Karpas-422 (cell line): ENCODE measurements at regions not wholly inside any gene's neighbourhood (a gene's known extent, or its start where the extent isn't known, plus 50 kb on each side); places are given as distances from the start of the nearest gene placed in this dataset.

Experiments used
- DNase-seq: peaks from one replicate; pipeline ENCODE4 v3.0.0-alpha.2; 2015
- H2AFZ ChIP-seq: fragments of 200-600 bp; sonication (generic); 2 replicates; pipeline ENCODE4 v1.6.1; 2014; ENCODE audit warnings: antibody characterized with exemption, low read length, mixed read lengths
- H3K27ac ChIP-seq: fragments of 200-600 bp; sonication (generic); 2 replicates; pipeline ENCODE4 v1.5.1; 2014; ENCODE audit warnings: mild to moderate bottlenecking, low read length, moderate library complexity
- H3K27me3 ChIP-seq: fragments of 200-600 bp; sonication (generic); 2 replicates; pipeline ENCODE4 v1.6.1; 2014; ENCODE audit warnings: low read length, mixed read lengths
- H3K36me3 ChIP-seq: fragments of 200-600 bp; sonication (generic); 2 replicates; pipeline ENCODE4 v1.6.1; 2014; ENCODE audit warnings: low read length, mixed read lengths; ENCODE audit not compliant: insufficient read depth
- H3K4me1 ChIP-seq: fragments of 200-600 bp; sonication (generic); 2 replicates; pipeline ENCODE4 v1.6.1; 2014; ENCODE audit warnings: mild to moderate bottlenecking, low read length, mixed read lengths
- H3K4me2 ChIP-seq: fragments of 200-600 bp; sonication (generic); 2 replicates; pipeline ENCODE4 v1.6.1; 2014; ENCODE audit warnings: low read length, low read depth, mild to moderate bottlenecking; ENCODE audit not compliant: poor library complexity, severe bottlenecking
- H3K4me3 ChIP-seq: fragments of 200-600 bp; sonication (generic); 2 replicates; pipeline ENCODE4 v1.5.1; 2014; ENCODE audit warnings: mild to moderate bottlenecking, antibody characterized with exemption, low read length, mixed read lengths
- H3K79me2 ChIP-seq: fragments of 200-600 bp; sonication (generic); 2 replicates; pipeline ENCODE4 v1.6.1; 2014; ENCODE audit warnings: mild to moderate bottlenecking, low read length, mixed read lengths
- H3K9ac ChIP-seq: fragments of 200-600 bp; sonication (generic); 2 replicates; pipeline ENCODE4 v1.6.0; 2014; ENCODE audit warnings: low read length
- H3K9me2 ChIP-seq: fragments of 200-600 bp; sonication (generic), shearing (Covaris generic); replicated peaks from 2 replicates; pipeline ENCODE4 v1.6.0; 2014; ENCODE audit warnings: mild to moderate bottlenecking, low read length, moderate library complexity; ENCODE audit not compliant: insufficient read depth
- H3K9me3 ChIP-seq: fragments of 300-700, 200-600 bp; sonication (generic); 2 replicates; pipeline ENCODE4 v1.6.1; 2014; ENCODE audit warnings: low read length, mixed read lengths
- H4K20me1 ChIP-seq: fragments of 200-600 bp; sonication (generic); 2 replicates; pipeline ENCODE4 v1.6.1; 2014; ENCODE audit warnings: mild to moderate bottlenecking, antibody characterized with exemption, low read length, low read depth; ENCODE audit not compliant: insufficient read depth

GRCh38 chr12:19837543-19837942, 398.3 kb downstream of the AEBP2 start:
- Histone ChIP-seq H3K4me1 (no peaks in the 10 kb centered on the region), H3K9me3 (no peaks in the 10 kb centered on the region)

DNA sequence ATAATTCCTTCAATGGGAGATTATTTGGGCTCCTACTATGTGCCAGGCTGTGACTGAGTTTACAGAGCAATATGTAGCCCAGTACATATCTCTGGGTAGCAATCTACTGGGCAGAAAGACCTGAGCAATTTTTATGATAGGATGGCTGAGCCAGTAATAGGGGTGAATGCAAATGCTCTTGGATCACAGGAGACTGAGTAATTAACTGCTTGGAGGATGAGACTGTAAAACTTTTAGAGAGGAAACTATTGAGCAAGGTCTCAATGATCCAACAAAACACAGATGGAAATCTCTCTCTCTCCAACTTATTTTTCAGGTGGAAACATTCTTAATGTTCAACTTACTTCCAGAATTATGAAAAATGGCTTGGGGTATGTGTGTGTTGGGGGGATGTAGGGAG, 402.2 kb downstream of the AEBP2 start:
- Histone ChIP-seq H3K27ac (no peak overlapping the region), H3K36me3 (no peaks in the 10 kb centered on the region), H3K4me3 (no peak overlapping the region), H3K9me3 (no peaks in the 10 kb centered on the region), H3K27me3 (no peaks in the 10 kb centered on the region), H3K79me2 (no peaks in the 10 kb centered on the region), H3K4me2 (no peak overlapping the region), H4K20me1 (no peaks in the 10 kb centered on the region), H3K9ac (no peak overlapping the region), H3K4me1 (no peaks in the 10 kb centered on the region), H3K9me2 (no peaks in the 10 kb centered on the region), H2AFZ (no peak overlapping the region)
- DNase-seq, result no peak

More at GRCh38 chr12:19837543-19837942, 398.3 kb downstream of the AEBP2 start:
- H4K20me1 ChIP-seq, result no peaks in the 10 kb centered on the region
- no peak overlapping the region for H3K4me2 ChIP-seq
- no peak overlapping the region for H2AFZ ChIP-seq
- H3K27ac ChIP-seq, result no peak overlapping the region
- no peaks in the 10 kb centered on the region for H3K9me2 ChIP-seq
- H3K9ac ChIP-seq, result no peak overlapping the region
- no peaks in the 10 kb centered on the region for H3K36me3 ChIP-seq
- no peaks in the 10 kb centered on the region for H3K79me2 ChIP-seq
- no peak overlapping the region for H3K4me3 ChIP-seq
- no peak for DNase-seq
- no peaks in the 10 kb centered on the region for H3K27me3 ChIP-seq

DNA sequence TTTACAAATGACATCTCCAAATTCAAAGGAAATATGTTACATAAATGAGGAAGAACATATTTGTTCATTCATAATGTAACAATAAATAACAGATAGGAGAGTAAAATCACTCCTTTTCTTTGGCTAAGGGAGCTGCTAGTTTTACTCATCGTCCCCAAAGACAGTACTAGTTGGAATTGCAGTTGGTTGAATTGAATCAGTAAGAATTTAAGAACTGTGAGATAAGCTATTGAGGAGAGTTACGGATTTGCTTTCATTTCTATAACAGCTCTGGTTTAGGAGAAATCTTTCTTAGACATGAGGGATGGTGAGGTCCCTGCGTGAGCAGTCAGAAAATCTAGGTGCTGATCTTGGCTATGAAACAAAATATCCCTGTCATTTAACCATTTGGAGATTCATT, 402.8 kb downstream of the AEBP2 start:
- Histone ChIP-seq H3K4me1 (no peaks in the 10 kb centered on the region), H2AFZ (no peak overlapping the region), H3K27ac (no peak overlapping the region), H3K27me3 (no peaks in the 10 kb centered on the region), H3K4me3 (no peak overlapping the region), H3K36me3 (no peaks in the 10 kb centered on the region), H4K20me1 (no peaks in the 10 kb centered on the region), H3K79me2 (no peaks in the 10 kb centered on the region), H3K9me2 (no peaks in the 10 kb centered on the region), H3K4me2 (no peak overlapping the region), H3K9me3 (no peaks in the 10 kb centered on the region), H3K9ac (no peak overlapping the region)
- DNase-seq, result no peak

- no peaks in the 10 kb centered on the region for H3K79me2 ChIP-seq
- no peak overlapping the region for H3K27ac ChIP-seq
- H3K4me3 ChIP-seq, result no peak overlapping the region
Measured at GRCh38 chr12:19844224-19844623, 404.9 kb downstream of the AEBP2 start.

DNA sequence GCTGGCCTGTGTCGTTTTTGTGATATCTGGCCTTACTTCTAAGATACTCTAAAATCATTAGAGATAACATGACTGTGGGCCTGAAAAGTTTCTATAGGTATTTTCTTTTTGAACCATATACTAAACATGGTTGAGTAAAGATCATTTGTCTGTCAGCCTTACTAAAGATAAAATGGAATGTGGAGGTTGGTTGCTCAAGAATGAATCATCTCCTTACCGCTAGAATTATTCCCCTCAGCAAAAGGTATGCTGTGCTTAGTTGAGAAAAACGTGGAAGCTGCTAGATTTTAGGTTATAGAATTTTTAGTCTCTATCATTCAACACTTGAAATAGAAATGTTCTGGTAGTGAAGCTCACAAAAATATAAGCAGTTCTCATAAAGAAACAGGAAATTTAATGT, 407.3 kb downstream of the AEBP2 start:
- Histone ChIP-seq H4K20me1 (no peaks in the 10 kb centered on the region), H3K9me2 (no peaks in the 10 kb centered on the region), H3K4me3 (no peak overlapping the region), H3K9ac (no peak overlapping the region), H3K4me2 (no peak overlapping the region), H3K9me3 (no peaks in the 10 kb centered on the region), H2AFZ (no peak overlapping the region), H3K4me1 (no peaks in the 10 kb centered on the region), H3K27me3 (no peaks in the 10 kb centered on the region), H3K79me2 (no peaks in the 10 kb centered on the region), H3K27ac (no peak overlapping the region), H3K36me3 (no peaks in the 10 kb centered on the region)
- DNase-seq, result no peak

More at GRCh38 chr12:19844224-19844623, 404.9 kb downstream of the AEBP2 start:
- H2AFZ ChIP-seq, result no peak overlapping the region
- no peak overlapping the region for H3K9ac ChIP-seq
- H3K4me2 ChIP-seq, result no peak overlapping the region
- H3K27me3 ChIP-seq, result no peaks in the 10 kb centered on the region
- H3K36me3 ChIP-seq, result no peaks in the 10 kb centered on the region
- no peaks in the 10 kb centered on the region for H3K9me2 ChIP-seq
- no peaks in the 10 kb centered on the region for H3K9me3 ChIP-seq
- no peak for DNase-seq
- H3K4me1 ChIP-seq, result no peaks in the 10 kb centered on the region
- H4K20me1 ChIP-seq, result no peaks in the 10 kb centered on the region

- Histone ChIP-seq H3K27me3 (no peaks in the 10 kb centered on the region), H3K4me2 (no peak overlapping the region), H3K4me3 (no peak overlapping the region), H3K4me1 (no peaks in the 10 kb centered on the region), H3K79me2 (no peaks in the 10 kb centered on the region), H3K36me3 (no peaks in the 10 kb centered on the region), H4K20me1 (no peaks in the 10 kb centered on the region), H3K9ac (no peak overlapping the region), H3K9me3 (no peaks in the 10 kb centered on the region), H3K9me2 (no peaks in the 10 kb centered on the region), H2AFZ (no peak overlapping the region), H3K27ac (no peak overlapping the region)
- no peak for DNase-seq
Measured at GRCh38 chr12:19847294-19848059, 408.2 kb downstream of the AEBP2 start.

DNA sequence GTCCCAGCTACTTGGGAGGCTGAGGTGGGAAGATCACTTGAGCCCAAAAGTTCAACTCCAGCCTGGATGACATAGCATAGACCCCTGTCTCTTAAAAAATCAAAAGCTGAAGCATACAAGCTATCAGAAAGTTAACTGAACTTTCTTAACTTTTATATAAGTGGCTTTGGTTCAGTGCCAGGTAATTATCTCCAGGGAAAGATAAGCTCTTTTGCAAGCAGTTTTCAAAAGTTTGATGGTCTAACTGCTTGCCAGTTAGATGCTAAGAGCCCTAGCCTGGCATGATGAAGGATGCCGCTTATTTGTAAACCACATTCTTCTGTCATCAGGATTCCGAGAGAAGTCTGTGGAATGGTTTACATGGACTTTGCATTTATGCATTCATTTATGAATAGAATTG, 409.1 kb downstream of the AEBP2 start:
- DNase-seq, result no peak
- H3K4me1 ChIP-seq, result no peaks in the 10 kb centered on the region
- no peaks in the 10 kb centered on the region for H3K36me3 ChIP-seq
- H3K27ac ChIP-seq, result no peak overlapping the region
- no peak overlapping the region for H3K4me2 ChIP-seq
- H4K20me1 ChIP-seq, result no peaks in the 10 kb centered on the region
- no peak overlapping the region for H3K4me3 ChIP-seq
- H2AFZ ChIP-seq, result no peak overlapping the region
- H3K9me2 ChIP-seq, result no peaks in the 10 kb centered on the region
- H3K27me3 ChIP-seq, result no peaks in the 10 kb centered on the region
- no peak overlapping the region for H3K9ac ChIP-seq
- no peaks in the 10 kb centered on the region for H3K9me3 ChIP-seq
- H3K79me2 ChIP-seq, result no peaks in the 10 kb centered on the region

- H4K20me1 ChIP-seq, result no peaks in the 10 kb centered on the region
- H3K9me3 ChIP-seq, result no peaks in the 10 kb centered on the region
- H3K27me3 ChIP-seq, result no peaks in the 10 kb centered on the region
- no peak overlapping the region for H3K4me2 ChIP-seq
- no peak for DNase-seq
- H2AFZ ChIP-seq, result no peak overlapping the region
- no peak overlapping the region for H3K4me3 ChIP-seq
- no peaks in the 10 kb centered on the region for H3K4me1 ChIP-seq
- H3K9me2 ChIP-seq, result no peaks in the 10 kb centered on the region
- H3K27ac ChIP-seq, result no peak overlapping the region
- H3K36me3 ChIP-seq, result no peaks in the 10 kb centered on the region
- no peak overlapping the region for H3K9ac ChIP-seq
- H3K79me2 ChIP-seq, result no peaks in the 10 kb centered on the region
Measured at GRCh38 chr12:19849208-19849607, 409.9 kb downstream of the AEBP2 start.
